ENCODE measurements at regions not wholly inside any gene's neighbourhood (a gene's known extent, or its start where the extent isn't known, plus 50 kb on each side); places are given as distances from the start of the nearest gene placed in this dataset.
A peak's percentile ranks its signal among the peaks of the same experiment; 100 is the strongest.

DNA sequence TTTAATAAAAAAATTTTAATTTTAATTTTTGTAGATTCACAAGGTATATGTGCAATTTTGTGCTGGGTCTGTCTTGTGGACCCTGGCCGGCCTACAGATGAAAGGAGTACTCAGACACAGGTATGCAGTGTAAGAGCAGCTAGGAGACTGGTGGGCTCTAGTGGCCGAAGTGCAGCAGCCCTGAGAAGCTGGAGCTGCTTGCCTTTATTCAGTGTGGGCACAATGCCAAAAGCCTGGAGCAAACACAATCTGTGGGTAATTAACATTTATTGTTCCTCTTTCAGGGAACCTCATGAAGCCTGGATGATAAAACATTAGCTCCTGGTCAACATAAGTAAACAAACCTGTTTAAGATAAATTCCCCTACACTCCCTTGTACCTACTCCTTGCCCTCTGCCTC is 135.7 kb upstream of the SEL1L start:
- DNase-seq (ENCODE audit: low spot score): no peak

DNA sequence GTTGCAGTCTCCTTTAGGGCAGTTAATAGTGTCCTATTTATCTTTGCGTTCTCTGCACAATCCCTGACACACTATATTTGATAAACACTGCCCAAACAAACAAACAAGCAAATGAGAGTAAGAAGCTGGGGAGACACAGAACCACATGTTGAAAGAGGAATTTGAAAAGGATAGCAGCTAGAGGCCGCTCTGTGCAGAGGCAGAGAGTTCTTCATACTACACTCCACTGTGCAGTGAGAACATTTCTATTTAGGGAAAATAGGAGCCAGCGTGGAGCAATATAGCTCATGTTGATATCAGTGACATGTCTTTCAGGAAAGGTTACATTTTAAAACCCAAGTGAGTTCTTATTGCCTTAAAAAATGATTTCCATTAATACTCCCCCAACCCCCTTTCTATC is 140.3 kb upstream of the SEL1L start:
- no peak for DNase-seq (ENCODE audit: low spot score)

DNA sequence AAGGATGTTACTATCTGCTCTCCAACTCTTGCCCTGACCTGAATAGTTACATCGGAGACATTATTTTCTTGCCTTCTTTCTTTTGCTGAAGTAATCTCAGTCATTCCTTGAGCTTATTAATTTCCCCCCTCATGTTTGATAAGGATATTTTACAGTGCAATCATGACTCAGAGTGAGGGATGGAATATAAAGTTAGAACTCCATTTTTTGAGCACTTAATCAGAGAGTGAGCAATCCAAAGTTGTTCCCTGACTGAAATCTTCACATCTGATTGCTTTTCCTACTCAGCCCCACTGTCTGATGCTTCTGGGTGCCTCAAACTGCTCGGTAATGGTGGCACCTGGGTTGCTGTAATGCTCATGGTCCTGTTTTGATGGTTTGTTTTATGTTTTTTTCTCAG is 142.7 kb upstream of the SEL1L start:
- DNase-seq (ENCODE audit: low spot score): no peak

DNA sequence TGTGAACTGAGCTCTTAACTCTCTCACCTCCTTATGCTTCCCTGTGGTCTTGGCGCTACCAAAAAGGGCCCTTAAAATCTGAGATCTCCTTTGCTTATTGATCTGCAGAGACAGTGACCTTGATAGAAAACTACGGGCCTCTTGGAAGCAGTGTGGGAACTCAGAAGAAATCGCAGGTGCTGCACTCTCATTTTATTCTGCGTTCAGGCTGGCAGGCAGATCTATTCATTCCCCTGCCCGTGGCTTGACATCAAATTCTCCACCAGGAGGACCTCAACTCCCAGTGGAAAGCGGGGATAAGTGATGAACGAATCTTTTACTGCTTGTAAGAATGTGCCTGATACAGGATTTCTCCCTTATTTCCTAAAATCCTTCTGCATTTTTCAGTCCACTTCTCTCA is 143.2 kb upstream of the SEL1L start:
- DNase-seq (ENCODE audit: low spot score): no peak

DNA sequence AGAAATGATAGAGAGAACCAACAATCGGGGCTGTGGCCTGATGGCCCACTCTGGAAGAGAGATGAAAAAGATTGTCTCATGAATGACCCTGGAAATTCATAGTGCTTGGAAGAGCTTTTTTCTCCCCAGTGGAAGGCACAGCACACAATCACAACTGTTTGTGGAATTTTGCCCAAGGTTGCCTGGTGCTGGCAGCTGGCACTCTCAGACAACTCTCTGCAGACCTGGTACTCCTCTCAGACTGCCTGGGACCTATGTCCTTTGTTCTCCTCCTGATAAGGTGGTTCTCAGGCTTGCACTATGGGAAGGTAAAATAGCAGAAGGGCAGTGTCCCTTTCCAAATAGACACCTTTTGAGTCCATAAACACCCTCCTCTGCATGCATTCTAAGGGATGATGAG is 144.1 kb upstream of the SEL1L start:
- DNase-seq (ENCODE audit: low spot score): no peak

DNA sequence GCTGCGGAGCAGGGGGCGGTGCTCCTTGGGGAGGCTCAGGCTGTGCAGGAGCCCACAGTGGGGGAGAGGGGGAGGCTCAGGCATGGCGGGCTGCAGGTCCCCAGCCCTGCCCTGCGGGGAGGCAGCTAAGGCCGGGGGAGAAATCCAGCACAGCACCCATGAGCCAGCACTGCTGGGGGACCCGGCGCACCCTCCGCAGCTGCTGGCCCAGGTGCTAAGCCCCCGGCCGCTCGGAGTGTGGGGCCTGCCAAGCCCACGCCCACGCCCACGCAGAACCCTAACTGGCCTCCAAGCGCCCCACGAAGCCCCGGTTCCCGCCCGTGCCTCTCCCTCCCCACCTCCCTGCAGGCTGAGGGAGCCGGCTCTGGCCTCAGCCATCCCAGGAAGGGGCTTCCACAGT is 145.6 kb upstream of the SEL1L start:
- DNase-seq (ENCODE audit: low spot score): no peak

DNA sequence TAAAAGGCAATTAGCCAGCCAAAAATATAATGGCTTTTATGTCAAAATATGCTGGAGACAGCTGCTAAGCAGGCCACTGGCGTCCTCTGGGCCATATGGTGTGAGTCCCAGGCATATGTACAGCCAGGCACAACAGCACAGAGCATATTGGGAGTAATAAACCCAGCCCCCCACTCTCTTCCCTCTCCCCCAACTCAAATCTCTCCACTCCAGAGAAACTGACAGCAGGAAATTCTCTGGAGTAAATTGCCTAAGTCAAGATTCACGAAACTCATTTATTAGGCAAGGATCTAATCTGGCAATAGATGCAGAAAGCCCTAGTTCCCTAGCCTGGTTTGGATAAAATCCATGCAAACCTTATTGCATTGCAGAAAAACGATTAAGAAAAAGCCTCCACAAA is 147.9 kb upstream of the SEL1L start:
- no peak for DNase-seq (ENCODE audit: low spot score)

DNA sequence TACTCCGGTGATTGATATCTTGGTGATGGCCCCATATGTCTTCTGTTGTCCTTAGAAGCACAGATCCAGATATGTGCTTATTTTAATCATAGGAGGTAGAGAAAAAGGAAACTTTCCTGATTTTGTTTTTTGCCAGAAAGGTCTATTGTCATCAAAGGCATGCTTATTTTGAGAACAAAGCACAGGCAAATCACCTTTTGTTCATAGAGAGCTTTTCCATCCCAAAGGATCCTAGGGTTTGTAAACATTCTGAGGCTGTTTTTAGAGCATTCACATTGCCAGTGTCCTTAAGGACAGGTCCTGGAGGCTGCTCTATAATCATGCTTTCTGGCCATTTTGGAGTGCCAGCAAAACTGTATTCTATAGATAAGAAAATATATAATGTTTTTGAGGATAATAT is 148.5 kb upstream of the SEL1L start:
- DNase-seq (ENCODE audit: low spot score): no peak

DNA sequence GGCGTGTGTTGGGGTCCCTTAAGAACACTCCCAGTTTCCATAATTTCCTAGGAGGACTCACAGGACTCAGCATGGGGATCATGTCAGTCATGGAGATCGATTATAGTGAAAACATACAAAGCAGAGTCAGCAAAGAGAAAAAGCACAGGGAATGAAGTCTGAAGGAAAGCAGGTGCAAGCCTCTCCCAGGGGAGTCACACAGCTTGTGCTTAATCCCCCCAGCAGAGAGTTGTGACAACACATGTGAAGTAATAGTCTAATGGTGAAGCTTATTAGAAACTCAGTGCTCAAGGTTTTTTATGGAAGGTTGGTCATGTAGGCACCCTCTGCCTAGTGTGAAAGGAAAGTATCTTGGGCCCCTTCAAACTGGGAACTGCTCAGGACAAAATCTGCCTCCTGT is 149.0 kb upstream of the SEL1L start:
- DNase-seq (ENCODE audit: low spot score): no peak

DNA sequence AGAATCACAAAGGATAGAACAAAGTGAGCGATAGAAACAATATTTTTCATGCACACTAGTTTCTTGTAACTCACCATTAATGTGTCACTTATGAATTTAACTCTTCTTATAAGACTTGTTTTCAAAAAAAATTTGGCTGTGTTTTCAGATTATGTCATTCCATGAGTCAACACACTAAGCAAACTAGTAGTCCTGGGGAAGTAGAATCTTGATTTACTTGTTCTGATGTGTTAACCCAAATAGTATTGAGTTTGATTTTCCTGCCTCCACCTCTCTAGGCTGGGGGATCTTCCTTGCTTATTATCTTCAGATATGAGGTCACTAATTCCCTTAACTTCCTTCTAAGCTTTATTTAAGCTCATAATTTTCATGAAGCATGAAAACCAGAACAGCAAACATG is 151.0 kb upstream of the SEL1L start:
- no peak for DNase-seq (ENCODE audit: low spot score)

DNA sequence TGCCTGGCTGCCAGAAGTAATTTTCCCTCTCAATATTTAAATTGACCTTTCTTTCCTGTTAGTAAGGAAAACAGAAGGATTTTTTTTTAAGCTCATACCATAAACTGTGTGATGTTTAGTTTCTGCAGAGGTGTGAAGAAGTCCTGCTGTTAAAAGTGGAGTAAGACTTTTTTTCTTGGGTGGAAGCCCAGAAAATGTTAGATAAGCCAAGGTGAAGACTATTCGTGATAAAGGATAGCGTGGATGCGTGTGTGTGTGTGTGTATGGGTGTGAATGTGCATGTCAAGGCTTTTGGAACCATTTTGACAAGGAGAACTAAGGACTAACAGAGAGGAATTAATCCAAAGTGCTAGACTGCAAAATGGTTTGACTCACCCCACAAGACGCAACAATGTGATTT is 152.9 kb upstream of the SEL1L start:
- DNase-seq (ENCODE audit: low spot score): no peak

DNA sequence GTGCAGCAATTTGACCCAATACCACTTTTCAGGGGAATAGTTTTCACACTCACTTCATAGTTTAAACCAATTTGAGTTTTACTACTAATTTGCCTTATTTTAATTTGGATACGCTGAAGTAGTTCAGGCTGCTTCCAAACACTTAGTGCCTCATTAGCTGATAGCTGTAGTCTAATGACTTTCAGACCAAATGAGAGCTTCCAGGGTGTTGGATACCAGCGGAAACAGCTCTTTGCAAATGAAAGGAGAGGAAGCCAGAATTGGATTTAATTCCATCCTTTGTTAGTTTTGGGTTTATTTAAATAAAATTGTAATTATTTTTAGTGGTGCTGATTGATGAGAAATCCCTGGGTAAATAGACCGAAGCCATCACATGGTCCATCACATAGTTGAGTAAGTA is 158.3 kb upstream of the SEL1L start:
- no peak for DNase-seq (ENCODE audit: low spot score)

DNA sequence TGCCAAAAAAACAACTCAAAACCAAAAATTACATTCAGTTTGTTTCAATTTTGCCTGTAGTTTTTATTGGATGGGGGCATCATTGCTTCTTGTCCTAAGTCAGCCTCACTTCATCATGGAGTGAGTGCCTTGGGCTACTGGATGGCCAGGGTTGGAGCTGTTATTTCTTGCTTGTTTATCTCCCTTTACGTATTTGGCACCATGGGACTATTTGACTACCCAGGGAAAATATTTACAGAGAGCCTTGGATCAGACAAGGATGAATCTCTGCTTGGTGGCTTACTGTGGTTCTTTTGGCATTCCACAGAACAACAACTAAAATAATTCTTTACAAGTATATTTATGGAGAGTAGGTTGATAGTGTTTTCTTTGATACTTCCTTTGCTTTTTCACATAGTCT is 160.8 kb upstream of the SEL1L start:
- DNase-seq (ENCODE audit: low spot score): no peak

DNA sequence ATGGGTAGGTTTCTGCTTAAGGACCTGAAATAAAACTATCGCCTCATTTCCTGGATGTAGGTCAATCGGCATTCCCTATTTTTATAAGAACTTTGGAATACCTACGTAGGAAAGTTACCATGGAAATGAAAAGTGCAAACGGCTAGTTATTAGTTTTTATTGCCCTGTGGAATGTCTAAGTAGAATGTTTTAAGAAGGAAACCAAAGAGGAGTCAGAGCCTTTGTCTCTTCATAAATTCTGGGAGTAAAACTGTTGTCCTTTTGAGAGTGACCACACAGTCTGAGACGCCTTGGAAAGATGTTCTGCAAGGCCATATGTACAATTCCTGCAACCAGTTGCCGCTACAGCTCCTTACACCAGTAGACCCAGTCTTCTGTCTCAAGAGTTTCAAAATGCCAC is 176.0 kb upstream of the SEL1L start:
- no peak for DNase-seq (ENCODE audit: low spot score)

DNA sequence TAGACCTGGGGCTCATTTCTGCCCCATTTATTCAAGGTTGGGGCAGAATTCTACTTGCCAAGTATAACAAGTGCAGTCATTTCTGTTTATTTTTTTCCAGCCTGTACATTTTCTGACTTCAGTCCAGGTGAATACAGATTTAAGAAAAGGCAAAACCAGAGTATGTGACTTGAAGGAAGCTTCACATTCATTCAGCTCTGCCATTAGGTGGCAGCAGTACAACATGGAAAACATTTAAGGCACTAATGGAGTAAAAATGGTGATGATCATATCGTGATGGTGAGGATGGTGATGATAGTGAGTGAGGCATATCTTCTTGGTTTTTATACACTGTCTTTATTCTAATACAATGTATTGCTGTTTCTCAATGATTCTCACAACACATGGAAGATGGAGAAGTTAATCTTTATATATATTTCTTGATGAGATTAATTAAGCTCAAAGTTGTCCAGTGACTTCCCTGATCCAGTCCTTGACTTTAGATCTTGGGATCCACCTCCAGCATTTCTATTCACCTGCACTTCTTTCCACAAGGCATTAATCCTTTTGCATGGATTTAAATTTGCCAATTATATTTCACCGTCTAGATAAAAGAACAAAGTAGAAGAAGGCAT is 176.7 kb upstream of the SEL1L start:
- DNase-seq (ENCODE audit: low spot score): peak; percentile 57

DNA sequence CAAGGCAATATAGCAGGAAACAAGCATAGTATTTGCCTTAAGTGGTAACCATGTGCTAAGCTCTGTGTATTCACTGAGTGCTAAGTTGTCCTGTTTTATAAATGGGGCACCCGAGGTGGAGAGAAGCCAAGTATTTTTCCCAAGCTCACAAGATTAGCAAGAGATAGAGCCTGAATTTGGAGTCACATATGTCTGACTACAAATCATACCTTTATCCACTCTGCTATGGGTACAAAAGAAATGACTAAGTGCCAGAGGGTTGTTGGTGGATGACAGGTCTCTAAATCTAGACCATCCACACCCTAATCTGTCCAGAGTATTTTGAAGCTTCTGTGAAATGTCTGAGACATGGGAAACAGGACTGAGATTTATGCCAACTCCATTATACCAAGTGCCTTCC is 182.1 kb upstream of the SEL1L start:
- DNase-seq (ENCODE audit: low spot score): no peak

DNA sequence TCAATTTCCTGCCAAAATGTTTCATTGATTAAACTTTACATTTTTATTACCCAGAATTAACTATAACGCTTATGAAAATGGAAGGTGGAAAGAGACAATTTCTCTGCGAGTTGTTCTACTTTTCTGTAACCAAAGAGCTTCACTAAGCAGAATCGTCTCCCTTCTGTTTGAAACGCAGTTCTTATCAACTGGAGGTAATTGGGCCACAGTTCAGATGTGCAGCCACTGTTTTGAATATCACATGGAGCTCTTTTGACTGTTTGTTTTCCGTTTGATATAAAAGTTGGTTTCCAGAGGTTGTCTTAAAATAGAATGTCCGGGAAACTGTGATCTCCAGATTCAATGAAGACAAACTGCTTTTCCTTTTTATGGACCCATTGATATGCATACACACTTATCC is 183.3 kb upstream of the SEL1L start:
- DNase-seq (ENCODE audit: low spot score): no peak

DNA sequence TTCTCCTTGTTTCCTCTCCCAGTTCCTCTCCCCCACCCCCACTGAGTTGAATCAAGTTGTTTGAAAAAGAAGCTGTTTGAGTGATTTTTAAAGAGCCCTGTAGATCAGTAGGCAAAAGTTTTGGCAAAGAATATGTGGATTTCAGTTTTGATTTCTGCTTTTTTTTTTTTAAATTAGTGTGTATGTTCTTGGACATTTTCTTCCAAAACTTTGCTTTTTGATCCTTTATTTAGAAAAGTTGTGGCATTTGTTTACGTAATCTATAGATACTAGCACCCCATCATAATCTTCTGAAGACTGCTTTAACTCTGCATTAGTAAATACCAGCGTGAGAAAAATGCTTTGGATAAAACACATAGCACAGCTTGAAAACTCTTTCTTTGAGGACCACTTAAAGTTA is 190.3 kb upstream of the SEL1L start:
- no peak for DNase-seq (ENCODE audit: low spot score)

DNA sequence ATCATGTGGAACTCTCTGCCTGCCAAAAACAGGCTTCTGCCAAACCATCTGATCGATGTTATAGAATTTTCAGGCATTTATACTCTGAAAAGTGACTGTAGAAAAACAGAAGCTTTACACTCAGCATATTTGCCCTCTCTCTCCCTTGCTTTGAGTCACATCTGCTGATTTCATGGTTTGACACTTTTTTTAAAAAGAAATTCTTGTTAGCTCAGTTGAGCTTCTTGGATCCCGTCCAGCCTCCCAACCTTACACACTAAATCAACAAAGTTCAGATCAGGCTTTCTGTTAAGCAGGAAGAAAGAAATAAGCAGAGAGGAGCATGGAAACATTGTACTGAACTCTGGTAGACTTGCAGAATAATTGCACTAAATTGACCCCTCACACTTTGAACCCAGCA is 193.6 kb upstream of the SEL1L start:
- no peak for DNase-seq (ENCODE audit: low spot score)

DNA sequence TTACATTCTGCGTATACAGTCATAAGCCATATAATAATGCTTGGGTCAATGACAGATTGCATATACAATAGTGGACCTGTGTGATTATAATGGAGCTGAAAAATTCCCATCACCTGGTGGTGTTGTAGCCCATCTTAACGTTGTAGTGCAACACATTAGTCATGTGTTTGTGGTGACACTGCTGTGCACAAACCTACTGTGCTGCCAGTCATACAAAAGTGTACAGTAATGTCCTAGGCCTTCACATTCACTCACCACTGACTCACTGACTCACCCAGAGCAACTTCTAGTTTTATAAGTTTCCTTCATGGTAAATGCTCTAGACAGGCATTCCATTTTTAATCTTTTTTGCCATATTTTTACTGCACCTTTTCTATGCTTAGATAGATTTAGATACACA is 194.8 kb upstream of the SEL1L start:
- no peak for DNase-seq (ENCODE audit: low spot score)

DNA sequence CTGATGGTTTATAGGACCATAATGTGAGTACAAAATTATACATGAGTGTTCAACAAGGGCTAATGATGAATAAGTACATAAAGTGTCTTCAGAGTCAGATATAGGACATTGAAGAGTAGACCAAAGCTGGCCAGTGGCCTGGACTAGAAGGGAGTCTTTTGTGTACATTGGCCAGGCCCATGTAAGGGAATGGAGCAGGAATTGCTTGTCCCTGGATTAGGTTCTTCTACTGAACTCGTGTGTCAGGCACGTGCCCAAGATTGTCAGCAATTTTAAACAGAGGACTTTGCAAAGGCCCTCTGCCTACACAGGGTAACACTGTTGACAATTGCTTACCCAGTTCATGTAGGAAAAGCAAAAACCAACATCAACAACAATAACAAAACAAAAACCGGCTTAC is 196.0 kb upstream of the SEL1L start:
- no peak for DNase-seq (ENCODE audit: low spot score)

DNA sequence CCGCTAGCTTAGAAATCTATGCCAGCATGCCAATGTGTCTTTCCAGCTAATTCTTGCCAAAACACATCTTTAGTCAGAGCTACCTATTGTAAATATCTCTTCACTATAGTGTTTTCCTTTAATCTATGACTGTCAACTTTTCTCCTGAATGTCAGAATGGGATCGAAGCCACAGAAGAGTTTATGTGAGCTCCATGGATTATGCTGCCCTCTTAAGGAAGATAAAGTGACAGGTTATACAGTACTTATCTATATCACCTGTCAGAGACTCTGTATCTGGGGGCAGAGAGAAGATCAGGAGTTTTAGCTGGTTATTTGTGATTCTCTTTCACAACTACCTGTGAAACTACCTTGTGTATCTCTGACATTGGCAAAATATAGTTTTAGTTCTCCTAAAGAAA is 204.3 kb upstream of the SEL1L start:
- no peak for DNase-seq (ENCODE audit: low spot score)

DNA sequence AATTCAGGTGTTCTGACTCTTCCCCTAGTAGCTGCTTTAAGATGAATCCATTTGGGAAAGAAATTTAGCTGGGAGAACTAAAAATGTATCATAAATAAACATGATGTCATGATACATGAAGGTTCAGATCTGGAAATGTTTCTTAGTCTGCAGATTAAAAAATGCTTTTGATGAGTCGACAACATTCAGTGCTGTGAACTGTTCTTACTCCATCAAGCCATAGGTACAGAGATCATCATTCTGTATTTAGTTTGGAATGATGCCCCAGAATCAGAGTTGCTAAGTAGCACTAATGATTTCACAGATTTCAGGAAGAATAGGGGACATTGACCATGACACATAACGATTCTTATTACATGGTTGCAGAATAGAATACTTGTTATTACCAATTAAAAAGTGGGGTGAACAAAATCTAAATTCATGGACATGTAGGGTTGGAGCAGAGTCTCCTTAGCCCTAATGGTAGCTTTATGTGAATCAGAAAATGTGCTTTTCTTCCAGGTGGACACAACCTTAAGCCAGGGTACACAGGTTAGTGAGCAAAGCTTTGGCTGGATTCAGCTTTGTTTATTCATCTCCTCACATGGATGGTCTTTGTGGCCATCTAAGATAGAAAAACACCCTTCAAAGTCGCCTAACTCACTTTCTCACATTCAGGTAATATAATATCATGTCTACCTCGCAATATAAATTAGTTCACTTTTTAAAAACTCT is 205.4 kb upstream of the SEL1L start:
- no peak for DNase-seq (ENCODE audit: low spot score)

DNA sequence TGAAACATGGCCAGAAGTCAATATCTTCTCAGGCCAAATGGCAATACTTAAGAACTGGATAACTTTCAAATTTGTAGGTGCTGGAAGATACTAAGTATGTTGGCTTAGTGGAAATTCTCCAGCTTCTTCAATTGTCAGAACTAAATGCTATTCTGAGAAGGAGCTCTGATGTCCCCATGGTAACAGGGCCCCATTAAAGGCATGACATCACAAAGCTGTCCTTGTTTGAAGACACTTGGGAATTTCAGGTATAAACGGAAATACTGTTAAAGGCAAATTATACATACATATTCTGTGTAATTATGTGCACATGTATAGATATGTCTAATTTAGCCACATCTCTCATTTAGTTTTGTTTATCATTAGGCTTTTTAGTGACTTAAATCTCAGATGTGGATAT is 210.0 kb upstream of the SEL1L start:
- no peak for DNase-seq (ENCODE audit: low spot score)

All from globus pallidus (tissue), 1 donor.